D721Med (cell line): ENCODE measurements at regions not wholly inside any gene's neighbourhood (a gene's known extent, or its start where the extent isn't known, plus 50 kb on each side); places are given as distances from the start of the nearest gene placed in this dataset.

Experiments
- DNase-seq: peaks from one replicate; pipeline ENCODE4 v3.0.0; 2011; ENCODE audit warnings: low spot score; ENCODE audit not compliant: insufficient read length
- FAIRE-seq: peaks from 2 replicates; lab custom pipeline; 2011; peaks lifted over from hg19 to GRCh38; lab: Jason Lieb, UNC
- TF ChIP-seq, protein P1 (sequence below): IDR thresholded peaks from 2 replicates; pipeline ENCODE4 v1.5.1; 2012; ENCODE audit warnings: mild to moderate bottlenecking, control low read depth; ENCODE audit not compliant: insufficient read depth; ENCODE audit errors: missing control alignments

- no peak for DNase-seq
- TF ChIP-seq, protein P1, sequence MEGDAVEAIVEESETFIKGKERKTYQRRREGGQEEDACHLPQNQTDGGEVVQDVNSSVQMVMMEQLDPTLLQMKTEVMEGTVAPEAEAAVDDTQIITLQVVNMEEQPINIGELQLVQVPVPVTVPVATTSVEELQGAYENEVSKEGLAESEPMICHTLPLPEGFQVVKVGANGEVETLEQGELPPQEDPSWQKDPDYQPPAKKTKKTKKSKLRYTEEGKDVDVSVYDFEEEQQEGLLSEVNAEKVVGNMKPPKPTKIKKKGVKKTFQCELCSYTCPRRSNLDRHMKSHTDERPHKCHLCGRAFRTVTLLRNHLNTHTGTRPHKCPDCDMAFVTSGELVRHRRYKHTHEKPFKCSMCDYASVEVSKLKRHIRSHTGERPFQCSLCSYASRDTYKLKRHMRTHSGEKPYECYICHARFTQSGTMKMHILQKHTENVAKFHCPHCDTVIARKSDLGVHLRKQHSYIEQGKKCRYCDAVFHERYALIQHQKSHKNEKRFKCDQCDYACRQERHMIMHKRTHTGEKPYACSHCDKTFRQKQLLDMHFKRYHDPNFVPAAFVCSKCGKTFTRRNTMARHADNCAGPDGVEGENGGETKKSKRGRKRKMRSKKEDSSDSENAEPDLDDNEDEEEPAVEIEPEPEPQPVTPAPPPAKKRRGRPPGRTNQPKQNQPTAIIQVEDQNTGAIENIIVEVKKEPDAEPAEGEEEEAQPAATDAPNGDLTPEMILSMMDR: no peak
- no peak for FAIRE-seq
Measured at GRCh38 chr2:10220045-10220901, 82.4 kb upstream of the HPCAL1 start.

DNA sequence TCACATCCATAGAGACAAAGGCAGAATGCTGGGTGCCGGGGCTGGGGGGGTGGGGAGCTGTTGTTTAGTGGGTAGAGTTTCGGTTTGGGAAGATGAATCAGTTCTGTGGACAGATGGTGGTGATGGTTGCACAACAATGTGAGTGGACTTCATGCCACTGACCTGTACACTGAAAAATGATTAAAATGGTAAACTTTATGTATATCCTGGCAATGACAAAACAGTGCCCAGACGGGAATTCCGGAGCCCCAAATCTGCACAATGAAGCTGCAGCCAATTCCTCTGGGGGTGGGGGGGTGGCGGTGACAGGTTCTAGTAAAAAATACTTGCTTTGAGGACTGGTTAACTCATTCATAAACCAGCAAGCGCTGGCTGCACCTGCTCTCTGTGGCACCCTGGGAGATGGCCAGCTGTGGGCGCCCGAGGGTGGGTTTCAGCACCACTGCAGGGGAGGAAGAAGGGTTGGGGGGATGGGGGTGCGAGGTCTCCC lies 81.8 kb upstream of the HPCAL1 start:
- TF ChIP-seq, protein P1: no peak
- DNase-seq (no peak), FAIRE-seq (no peak)

- DNase-seq (no peak), FAIRE-seq (no peak)
- TF ChIP-seq, protein P1: no peak
Measured at GRCh38 chr2:10221443-10221842, 81.3 kb upstream of the HPCAL1 start.

DNA sequence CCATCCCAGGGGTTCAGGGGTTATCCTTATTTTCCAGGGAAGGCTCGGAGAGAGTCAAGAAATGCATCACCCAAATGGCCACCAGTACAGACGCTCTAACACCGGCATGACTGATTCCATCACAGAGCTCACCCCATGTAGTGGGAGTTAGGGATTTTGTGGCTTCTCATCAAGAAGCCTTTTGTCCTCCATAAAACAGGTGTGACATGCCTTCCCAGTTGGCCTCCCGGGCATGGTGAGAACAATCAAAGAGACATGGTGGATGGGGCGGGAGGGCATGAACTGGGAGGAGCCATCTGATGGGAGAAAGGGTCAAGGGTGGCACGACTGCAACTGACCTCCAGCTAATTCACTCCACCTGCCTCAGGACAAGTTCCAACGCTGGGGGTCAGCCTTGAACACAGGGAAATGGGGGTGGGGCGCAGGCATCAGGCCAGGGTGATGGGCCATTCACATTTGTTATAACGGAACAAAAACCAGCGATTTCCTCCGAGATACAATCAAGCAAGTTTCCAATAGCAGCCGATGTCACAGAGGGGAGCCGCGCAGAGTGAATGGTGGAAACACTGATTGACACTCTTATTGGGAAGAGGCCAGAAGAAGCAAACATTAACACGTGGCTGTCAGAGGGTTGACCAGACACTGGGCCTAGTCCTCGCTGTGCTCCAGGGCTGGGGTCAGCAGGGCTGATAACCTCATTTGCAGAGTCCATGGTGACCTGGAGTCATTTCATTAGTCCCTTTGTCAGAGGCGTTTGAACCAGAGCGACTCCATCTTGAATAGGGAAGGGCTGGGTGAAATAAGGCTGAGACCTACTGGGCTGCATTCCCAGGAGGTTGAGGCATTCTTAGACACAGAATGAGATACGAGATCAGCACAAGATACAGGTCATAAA lies 80.5 kb upstream of the HPCAL1 start:
- DNase-seq (no peak), FAIRE-seq (no peak)
- TF ChIP-seq, protein P1: no peak

- no peak for DNase-seq
- TF ChIP-seq, protein P1: no peak
- FAIRE-seq: no peak
Measured at GRCh38 chr2:10223471-10223870, 79.2 kb upstream of the HPCAL1 start.

GRCh38 chr2:10223932-10224720 lies 78.6 kb upstream of the HPCAL1 start:
- no peak for FAIRE-seq
- no peak for DNase-seq
- TF ChIP-seq, protein P1: no peak
